Superior temporal gyrus (tissue), 1 donor: ENCODE measurements at regions not wholly inside any gene's neighbourhood (a gene's known extent, or its start where the extent isn't known, plus 50 kb on each side); places are given as distances from the start of the nearest gene placed in this dataset.

Source experiments
- DNase-seq: peaks from one replicate; pipeline ENCODE4 v3.0.0-alpha.2; 2016; ENCODE audit errors: extremely low spot score

GRCh38 chr16:72277749-72278148, 105.8 kb upstream of the PMFBP1 start:
- no peak for DNase-seq

- DNase-seq: no peak
These were observed 99.8 kb upstream of the PMFBP1 start for GRCh38 chr16:72271699-72272240.

DNA sequence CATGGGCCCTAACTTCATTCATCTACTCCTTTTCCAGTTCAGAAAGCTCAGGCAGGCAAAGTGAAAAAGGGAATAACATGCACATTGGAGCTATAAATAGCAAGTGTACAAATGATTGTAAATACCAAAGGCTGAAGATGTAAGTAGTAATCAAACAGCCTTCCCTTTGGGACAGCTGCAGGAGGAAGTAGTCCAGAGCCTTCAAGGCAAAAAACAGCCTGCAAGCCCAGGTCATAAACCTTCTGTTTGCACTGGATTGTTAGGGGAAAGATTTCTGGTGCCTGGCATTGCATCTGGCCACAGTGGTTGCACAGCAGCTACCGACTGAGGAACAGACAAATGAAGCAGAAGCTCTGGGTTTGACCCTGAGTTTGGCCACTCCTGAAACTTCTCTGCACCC, 98.6 kb upstream of the PMFBP1 start:
- DNase-seq: no peak

DNA sequence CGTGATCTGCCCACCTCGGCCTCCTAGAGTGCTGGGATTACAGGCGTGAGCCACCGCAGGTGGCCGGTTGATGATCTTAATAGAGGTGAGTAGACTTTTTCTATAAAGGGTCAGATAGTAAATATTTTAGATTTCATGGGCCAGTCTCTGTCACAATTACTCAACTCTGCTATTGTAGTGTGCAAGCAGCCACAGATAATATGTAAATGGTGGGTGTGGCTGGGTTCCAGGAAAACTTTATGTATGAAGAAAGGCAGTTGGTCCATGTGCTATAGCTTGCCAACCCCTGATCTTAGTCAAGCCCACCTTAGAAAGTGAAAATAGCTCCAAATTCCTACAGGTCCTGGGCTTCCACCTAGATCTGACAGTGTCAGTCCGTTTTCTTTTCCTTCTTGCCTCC, 94.9 kb upstream of the PMFBP1 start:
- no peak for DNase-seq

DNA sequence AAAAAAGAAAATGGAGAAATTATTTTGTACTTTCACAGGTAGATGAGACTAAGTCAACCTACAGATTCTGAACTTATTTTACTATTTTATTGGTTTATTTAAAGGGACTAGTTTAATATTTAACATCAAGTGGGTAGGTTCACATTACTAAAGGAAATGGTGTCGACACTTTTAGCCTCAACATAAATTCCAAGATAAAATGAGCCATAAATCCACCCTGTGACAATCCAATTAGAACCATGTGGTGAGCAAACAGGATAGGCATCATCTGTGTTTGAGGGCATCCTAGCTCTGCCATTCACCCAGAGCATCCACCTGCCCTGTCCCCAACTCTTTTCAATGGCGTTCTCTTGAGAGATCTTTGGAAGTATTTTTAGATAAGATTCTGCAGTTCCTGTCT, 92.8 kb upstream of the PMFBP1 start:
- no peak for DNase-seq

GRCh38 chr16:72262711-72263110, 90.8 kb upstream of the PMFBP1 start:
- peak; percentile 29 for DNase-seq

GRCh38 chr16:72261127-72261526, 89.2 kb upstream of the PMFBP1 start:
- DNase-seq: no peak

GRCh38 chr16:72256398-72257066, 84.6 kb upstream of the PMFBP1 start:
- DNase-seq: no peak

GRCh38 chr16:72255786-72256185, 83.8 kb upstream of the PMFBP1 start:
- DNase-seq: no peak

- no peak for DNase-seq
These were observed 75.9 kb upstream of the PMFBP1 start for GRCh38 chr16:72247821-72248253.

- no peak for DNase-seq
These were observed 74.5 kb upstream of the PMFBP1 start for GRCh38 chr16:72246423-72246822.

- DNase-seq: no peak
These were observed 72.9 kb upstream of the PMFBP1 start for GRCh38 chr16:72244853-72245252.

DNA sequence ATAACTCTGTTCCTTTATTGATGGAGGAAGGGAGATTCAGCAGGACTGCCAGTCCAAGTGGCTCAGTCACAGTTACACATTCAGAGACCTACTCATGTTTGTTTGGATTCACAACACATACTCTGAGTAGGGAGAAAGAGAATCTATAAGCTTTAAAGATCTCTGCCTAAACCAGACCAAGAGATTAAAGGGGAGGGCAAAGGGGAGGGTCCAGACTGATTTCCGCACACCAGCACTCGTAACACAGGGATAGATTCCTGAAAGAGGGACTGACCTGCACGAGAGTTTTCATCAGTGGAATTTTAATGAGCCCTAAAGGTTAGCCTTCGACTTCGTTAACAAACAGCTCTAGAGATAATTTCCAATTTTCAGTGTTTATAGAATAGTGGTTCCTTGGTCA, 71.7 kb upstream of the PMFBP1 start:
- no peak for DNase-seq

DNA sequence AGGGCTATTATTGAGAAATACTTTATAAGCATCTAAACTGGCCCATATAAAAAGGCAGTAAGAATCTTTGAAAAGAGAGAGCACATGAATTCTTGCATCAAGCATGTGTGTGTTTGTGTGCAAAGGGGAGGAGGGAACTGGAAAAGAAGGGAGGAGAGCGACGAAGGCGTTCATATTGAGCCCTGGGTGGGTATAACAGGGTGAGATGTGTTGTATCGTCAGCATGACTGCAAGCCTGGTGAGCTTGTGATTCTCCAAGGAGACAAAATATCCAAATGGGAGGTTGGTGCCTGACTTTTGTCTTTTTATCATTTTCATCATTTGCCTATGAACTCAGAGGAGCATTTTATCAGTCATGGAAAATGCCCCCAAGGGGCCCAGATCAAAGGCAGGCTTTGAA, 70.8 kb upstream of the PMFBP1 start:
- no peak for DNase-seq

DNA sequence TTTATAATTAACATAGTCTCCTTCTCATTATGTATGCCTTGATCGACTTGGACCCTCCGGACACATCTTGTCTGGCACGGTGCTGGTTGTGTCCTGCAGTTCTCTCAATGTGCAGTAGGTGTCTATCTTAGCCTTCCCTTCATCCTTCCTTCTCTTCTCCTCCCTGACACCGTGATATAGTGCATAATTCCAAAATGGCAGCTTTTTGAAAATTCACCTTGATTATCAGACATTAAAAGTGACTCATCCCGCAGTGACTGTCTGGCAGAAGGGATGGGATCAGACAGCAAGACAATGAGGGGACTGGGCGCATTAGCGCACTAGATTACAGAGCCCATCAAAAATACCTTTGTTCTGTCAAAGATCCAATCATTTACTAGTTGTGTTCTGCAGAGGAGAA, 70.0 kb upstream of the PMFBP1 start:
- peak; percentile 83 for DNase-seq

- no peak for DNase-seq
These were observed 69.1 kb upstream of the PMFBP1 start for GRCh38 chr16:72241008-72241407.

GRCh38 chr16:72240466-72240865, 68.5 kb upstream of the PMFBP1 start:
- DNase-seq: no peak

GRCh38 chr16:72236866-72237265, 64.9 kb upstream of the PMFBP1 start:
- DNase-seq: no peak

DNA sequence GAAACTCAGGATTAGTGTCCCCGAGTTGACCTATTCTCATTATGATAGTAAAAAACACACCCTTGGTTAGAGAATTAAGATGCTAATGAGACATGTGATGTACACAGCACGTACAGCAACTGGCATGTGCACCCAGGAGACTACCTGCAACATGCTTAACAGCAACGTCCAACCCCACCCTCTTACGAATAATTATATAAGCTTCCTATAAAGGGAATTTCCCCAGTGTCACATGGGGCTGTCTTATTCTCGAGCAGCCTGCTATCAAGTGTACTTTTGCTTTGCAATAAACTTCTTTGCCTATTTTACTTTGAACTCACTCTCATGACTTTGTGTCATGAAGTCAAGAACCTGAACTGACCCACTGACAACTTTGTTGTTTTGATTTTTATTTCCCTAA, 62.4 kb upstream of the PMFBP1 start:
- DNase-seq: no peak

DNA sequence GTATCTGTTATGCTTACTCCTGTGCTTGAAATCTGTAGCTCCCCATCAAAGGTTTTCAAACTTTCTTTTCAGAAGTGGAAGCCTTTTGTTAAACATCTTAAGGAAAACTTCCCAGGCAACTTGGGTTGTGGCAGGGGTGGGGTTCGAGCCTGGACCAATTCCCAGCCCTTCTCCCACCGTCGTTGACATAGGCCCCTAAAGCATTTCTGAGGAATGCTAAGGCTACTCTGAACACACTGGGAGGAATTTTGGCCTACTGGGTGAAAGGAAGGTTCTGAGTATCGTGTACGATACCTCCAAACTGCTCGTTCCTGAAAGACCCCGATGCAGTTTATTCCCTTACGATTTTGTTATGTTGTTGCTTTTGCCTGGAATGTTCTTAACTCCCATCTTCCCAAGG, 56.1 kb upstream of the PMFBP1 start:
- DNase-seq: no peak

GRCh38 chr16:72226136-72226535, 54.2 kb upstream of the PMFBP1 start:
- DNase-seq: no peak

GRCh38 chr16:72224260-72224768, 52.4 kb upstream of the PMFBP1 start:
- no peak for DNase-seq

- DNase-seq: no peak
These were observed 50.5 kb upstream of the PMFBP1 start for GRCh38 chr16:72222503-72222902.
